ENCODE measurements at regions not wholly inside any gene's neighbourhood (a gene's known extent, or its start where the extent isn't known, plus 50 kb on each side); places are given as distances from the start of the nearest gene placed in this dataset.

- no peak for TF ChIP-seq RAD21 (IDR thresholded peaks at IDR 0.05; ENCODE audit: low read depth)
- no peak for TF ChIP-seq JUND (IDR thresholded peaks at IDR 0.05)
- TF ChIP-seq ZFX (IDR thresholded peaks at IDR 0.05), result no peak
- TF ChIP-seq MAX (IDR thresholded peaks at IDR 0.05), result no peak
- TF ChIP-seq EGR1 (IDR thresholded peaks at IDR 0.05; ENCODE audit: low read depth), result no peak
- TF ChIP-seq CEBPB (IDR thresholded peaks at IDR 0.05; ENCODE audit: low read depth), result no peak
- no peak for TF ChIP-seq ATF3 (IDR thresholded peaks at IDR 0.05)
- TF ChIP-seq POLR2AphosphoS5 (IDR thresholded peaks at IDR 0.05; ENCODE audit: low read depth, low read length), result no peak
- TF ChIP-seq TCF7L2 (IDR thresholded peaks at IDR 0.05; ENCODE audit: borderline replicate concordance, extremely low read depth, insufficient read depth, insufficient read length), result no peak
- no peak for TF ChIP-seq POLR2A (IDR thresholded peaks at IDR 0.05; ENCODE audit: borderline replicate concordance, extremely low read depth, insufficient read depth, insufficient read length)
- no peak for TF ChIP-seq FOSL1 (IDR thresholded peaks at IDR 0.05; ENCODE audit: low read depth)
- no peak for TF ChIP-seq SRF (IDR thresholded peaks at IDR 0.05; ENCODE audit: low read depth)
- TF ChIP-seq ZNF274 (IDR thresholded peaks at IDR 0.05; ENCODE audit: low read depth, low read length), result no peak
- TF ChIP-seq CBX3 (IDR thresholded peaks at IDR 0.05; ENCODE audit: low read depth), result no peak
- no peak for TF ChIP-seq EZH2phosphoT487 (IDR thresholded peaks at IDR 0.05; ENCODE audit: borderline replicate concordance)
- TF ChIP-seq SIN3A (IDR thresholded peaks at IDR 0.05; ENCODE audit: low read depth), result no peak
- no peak for TF ChIP-seq CTCF (IDR thresholded peaks at IDR 0.05 in 2 of 3, conservative IDR thresholded peaks at IDR 0.05 in 1 of 3; ENCODE audit: borderline replicate concordance in 1 of 3, insufficient read depth in 1 of 3, low read depth in 2 of 3, low read length in 2 of 3)
- no peak for TF ChIP-seq REST (IDR thresholded peaks at IDR 0.05; ENCODE audit: low read depth)
- Histone ChIP-seq H3K9me3 (ENCODE audit: control insufficient read depth in 1 of 2, insufficient read depth in 1 of 2, low read depth in 1 of 2, low read length in 2 of 2) (no peaks in the 10 kb centered on the region), H3K4me2 (ENCODE audit: low read length) (no peak overlapping the region), H3K36me3 (ENCODE audit: control insufficient read depth in 1 of 2, insufficient read depth in 2 of 2, low read length in 2 of 2) (no peaks in the 10 kb centered on the region), H3K79me2 (ENCODE audit: insufficient read depth, low read length) (no peaks in the 10 kb centered on the region), H3K9ac (ENCODE audit: low read length) (no peak overlapping the region), H3K27me3 (ENCODE audit: insufficient read depth, low read length) (no peaks in the 10 kb centered on the region), H2AFZ (ENCODE audit: low read depth, low read length, poor library complexity, severe bottlenecking) (no peak overlapping the region), H4K20me1 (ENCODE audit: insufficient read depth) (no peaks in the 10 kb centered on the region), H3K9me2 (ENCODE audit: insufficient read depth) (no peaks in the 10 kb centered on the region), H3K27ac (ENCODE audit: low read depth, low read length) (no peak overlapping the region), H3K4me1 (ENCODE audit: control insufficient read depth in 1 of 2, insufficient read depth in 2 of 2, low read length in 2 of 2) (no peaks in the 10 kb centered on the region), H3K4me3 (replicated peaks in 1 of 2; ENCODE audit: low read depth in 1 of 2, low read length in 2 of 2) (no peak overlapping the region)
- intact Hi-C loops (cut with micrococcal nuclease), result no loop called here
- RAD21 ChIA-PET (ENCODE audit: low non-redundant PET in 1 of 2, low total read pairs in 2 of 2, uncharacterized antibody in 2 of 2, unreplicated experiment in 2 of 2), result no interaction called here
- POLR2A ChIA-PET, result no interaction called here
- ATAC-seq, result no peak
- BruUV-seq (replicated peaks), result no TSS peak
- no peak for DNase-seq (ENCODE audit: low read depth, low spot score)
- CTCF ChIA-PET, result interaction anchor here (2.8 kb wide), 1 partner anchor 24 kb away, joined by 13 read pairs; no protein-coding TSS in a partner anchor
Observed at GRCh38 chr14:49485290-49485689, 100.9 kb downstream of the RPS29 start.
